ENCODE measurements at regions not wholly inside any gene's neighbourhood (a gene's known extent, or its start where the extent isn't known, plus 50 kb on each side); places are given as distances from the start of the nearest gene placed in this dataset.
A peak's percentile ranks its signal among the peaks of the same experiment; 100 is the strongest.
"Not testable (repeated sequence)": the region's sequence is repeated elsewhere in the genome, so short reads cannot be mapped to it uniquely, and the experiment has no call there.

GRCh38 chr9:38171926-38172325 is 102.9 kb upstream of the SHB start:
- ATAC-seq (replicated peaks in 1 of 4): no peak
- no peaks in the 10 kb centered on the region for H3K9me3 ChIP-seq
- H3K36me3 ChIP-seq (ENCODE audit: control insufficient read depth in 2 of 2, extremely low read depth in 1 of 2, insufficient read depth in 1 of 2, low read length in 1 of 2): no peaks in the 10 kb centered on the region
- H3K4me3 Mint-ChIP-seq: no peak overlapping the region
- H3K4me3 ChIP-seq (ENCODE audit: control insufficient read depth in 1 of 2, extremely low read depth in 1 of 2, low read length in 1 of 2): no peak overlapping the region
- POLR2A ChIA-PET: no interaction called here
- DNase-seq: no peak
- H3K27me3 Mint-ChIP-seq: peaks cover 11 to 12% of the 10 kb centered on the region in 2 donors
- 100% methylated on average over 1 of the region's 3 CpGs for WGBS (ENCODE audit: insufficient coverage)
- H3K4me1 ChIP-seq (ENCODE audit: control insufficient read depth in 1 of 2, extremely low read depth in 1 of 2, insufficient read depth in 2 of 2, low read length in 2 of 2): no peaks in the 10 kb centered on the region
- no peaks in the 10 kb centered on the region for H3K4me1 Mint-ChIP-seq
- CTCF ChIA-PET: no interaction called here
- no peaks in the 10 kb centered on the region for H3K36me3 Mint-ChIP-seq
- H3K27me3 ChIP-seq (replicated peaks in 1 of 2; ENCODE audit: control insufficient read depth in 2 of 2, extremely low read depth in 1 of 2, insufficient read depth in 2 of 2, low read length in 1 of 2): peaks cover 0 to 7% of the 10 kb centered on the region in 2 experiments
- H3K27ac Mint-ChIP-seq: no peak overlapping the region
- peaks cover 16 to 22% (median 20%) of the 10 kb centered on the region in 3 donors for H3K9me3 Mint-ChIP-seq
- no peak overlapping the region for H3K27ac ChIP-seq (ENCODE audit: low read length)

- ChIA-PET POLR2A (no interaction called here), CTCF (no interaction called here)
- Histone ChIP-seq H3K27ac (ENCODE audit: low read length) (no peak overlapping the region), H3K27me3 (replicated peaks in 1 of 2; ENCODE audit: control insufficient read depth in 2 of 2, extremely low read depth in 1 of 2, insufficient read depth in 2 of 2, low read length in 1 of 2) (peaks cover 0 to 7% of the 10 kb centered on the region in 2 experiments), H3K36me3 (ENCODE audit: control insufficient read depth in 2 of 2, extremely low read depth in 1 of 2, insufficient read depth in 1 of 2, low read length in 1 of 2) (no peaks in the 10 kb centered on the region), H3K4me3 (ENCODE audit: control insufficient read depth in 1 of 2, extremely low read depth in 1 of 2, low read length in 1 of 2) (no peak overlapping the region), H3K9me3 (no peaks in the 10 kb centered on the region), H3K4me1 (ENCODE audit: control insufficient read depth in 1 of 2, extremely low read depth in 1 of 2, insufficient read depth in 2 of 2, low read length in 2 of 2) (no peaks in the 10 kb centered on the region)
- ATAC-seq (replicated peaks in 1 of 4): no peak
- H3K27ac Mint-ChIP-seq: no peak overlapping the region
- H3K27me3 Mint-ChIP-seq: peaks cover 11 to 15% of the 10 kb centered on the region in 2 donors
- no peaks in the 10 kb centered on the region for H3K4me1 Mint-ChIP-seq
- no peak for DNase-seq
- no peaks in the 10 kb centered on the region for H3K36me3 Mint-ChIP-seq
- peaks cover 16 to 22% (median 20%) of the 10 kb centered on the region in 3 donors for H3K9me3 Mint-ChIP-seq
- 100% methylated on average over 2 of the region's 5 CpGs for WGBS (ENCODE audit: insufficient coverage)
- H3K4me3 Mint-ChIP-seq: no peak overlapping the region
Measured at GRCh38 chr9:38171538-38171884, 102.5 kb upstream of the SHB start.

GRCh38 chr9:38170763-38171537 is 101.9 kb upstream of the SHB start:
- H3K27me3 ChIP-seq (replicated peaks in 1 of 2; ENCODE audit: control insufficient read depth in 2 of 2, extremely low read depth in 1 of 2, insufficient read depth in 2 of 2, low read length in 1 of 2); DNase-seq; H3K4me3 Mint-ChIP-seq; CTCF ChIA-PET; H3K4me1 ChIP-seq (ENCODE audit: control insufficient read depth in 1 of 2, extremely low read depth in 1 of 2, insufficient read depth in 2 of 2, low read length in 2 of 2); H3K4me1 Mint-ChIP-seq; H3K4me3 ChIP-seq (ENCODE audit: control insufficient read depth in 1 of 2, extremely low read depth in 1 of 2, low read length in 1 of 2); H3K27ac Mint-ChIP-seq; H3K36me3 ChIP-seq (ENCODE audit: control insufficient read depth in 2 of 2, extremely low read depth in 1 of 2, insufficient read depth in 1 of 2, low read length in 1 of 2); H3K9me3 ChIP-seq; POLR2A ChIA-PET; H3K36me3 Mint-ChIP-seq; ATAC-seq (replicated peaks in 1 of 4); H3K27ac ChIP-seq (ENCODE audit: low read length): not testable (repeated sequence)
- H3K9me3 Mint-ChIP-seq: peaks cover 16 to 22% (median 20%) of the 10 kb centered on the region in 3 donors
- WGBS (ENCODE audit: insufficient coverage): 85% methylated on average over 8 of the region's 9 CpGs
- peaks cover 11 to 15% of the 10 kb centered on the region in 2 donors for H3K27me3 Mint-ChIP-seq

GRCh38 chr9:38170155-38170554 is 101.1 kb upstream of the SHB start:
- DNase-seq; H3K4me1 ChIP-seq (ENCODE audit: control insufficient read depth in 1 of 2, extremely low read depth in 1 of 2, insufficient read depth in 2 of 2, low read length in 2 of 2); H3K4me3 ChIP-seq (ENCODE audit: control insufficient read depth in 1 of 2, extremely low read depth in 1 of 2, low read length in 1 of 2); H3K9me3 ChIP-seq; H3K27ac Mint-ChIP-seq; H3K27ac ChIP-seq (ENCODE audit: low read length); ATAC-seq (replicated peaks in 1 of 4); H3K4me1 Mint-ChIP-seq; H3K4me3 Mint-ChIP-seq; CTCF ChIA-PET; H3K36me3 ChIP-seq (ENCODE audit: control insufficient read depth in 2 of 2, extremely low read depth in 1 of 2, insufficient read depth in 1 of 2, low read length in 1 of 2); POLR2A ChIA-PET; H3K36me3 Mint-ChIP-seq: not testable (repeated sequence)
- peaks cover 16 to 22% (median 20%) of the 10 kb centered on the region in 3 donors for H3K9me3 Mint-ChIP-seq
- H3K27me3 Mint-ChIP-seq: peaks cover 11 to 15% of the 10 kb centered on the region in 2 donors
- no CpG with 5 or more reads among the region's 6 CpGs for WGBS (ENCODE audit: insufficient coverage)
- H3K27me3 ChIP-seq (replicated peaks in 1 of 2; ENCODE audit: control insufficient read depth in 2 of 2, extremely low read depth in 1 of 2, insufficient read depth in 2 of 2, low read length in 1 of 2): peaks cover 0 to 17% of the 10 kb centered on the region in 2 experiments

- H3K9me3 ChIP-seq: no peaks in the 10 kb centered on the region
- H3K27ac Mint-ChIP-seq: no peak overlapping the region
- no peak overlapping the region for H3K4me3 ChIP-seq (ENCODE audit: control insufficient read depth in 1 of 2, extremely low read depth in 1 of 2, low read length in 1 of 2)
- H3K27me3 Mint-ChIP-seq: peaks cover 5 to 8% of the 10 kb centered on the region in 2 donors
- DNase-seq (no peak), ATAC-seq (replicated peaks in 1 of 4) (no peak)
- H3K36me3 Mint-ChIP-seq: no peaks in the 10 kb centered on the region
- H3K4me3 Mint-ChIP-seq: no peak overlapping the region
- ChIA-PET CTCF (no interaction called here), POLR2A (no interaction called here)
- H3K27me3 ChIP-seq (replicated peaks in 1 of 2; ENCODE audit: control insufficient read depth in 2 of 2, extremely low read depth in 1 of 2, insufficient read depth in 2 of 2, low read length in 1 of 2): peaks cover 0 to 12% of the 10 kb centered on the region in 2 experiments
- no peak overlapping the region for H3K27ac ChIP-seq (ENCODE audit: low read length)
- H3K36me3 ChIP-seq (ENCODE audit: control insufficient read depth in 2 of 2, extremely low read depth in 1 of 2, insufficient read depth in 1 of 2, low read length in 1 of 2): no peaks in the 10 kb centered on the region
- 80% methylated on average over 3 of the region's 5 CpGs for WGBS (ENCODE audit: insufficient coverage)
- peaks cover 0 to 3% (median 3%) of the 10 kb centered on the region in 3 donors for H3K4me1 Mint-ChIP-seq
- peaks cover 3 to 6% of the 10 kb centered on the region in 2 experiments for H3K4me1 ChIP-seq (ENCODE audit: control insufficient read depth in 1 of 2, extremely low read depth in 1 of 2, insufficient read depth in 2 of 2, low read length in 2 of 2)
- peaks cover 10 to 17% (median 15%) of the 10 kb centered on the region in 3 donors for H3K9me3 Mint-ChIP-seq
Measured at GRCh38 chr9:38166501-38166900, 97.5 kb upstream of the SHB start.

- Histone ChIP-seq H3K4me1 (ENCODE audit: control insufficient read depth in 1 of 2, extremely low read depth in 1 of 2, insufficient read depth in 2 of 2, low read length in 2 of 2) (peaks cover 3 to 6% of the 10 kb centered on the region in 2 experiments), H3K36me3 (ENCODE audit: control insufficient read depth in 2 of 2, extremely low read depth in 1 of 2, insufficient read depth in 1 of 2, low read length in 1 of 2) (no peaks in the 10 kb centered on the region), H3K27me3 (replicated peaks in 1 of 2; ENCODE audit: control insufficient read depth in 2 of 2, extremely low read depth in 1 of 2, insufficient read depth in 2 of 2, low read length in 1 of 2) (peaks cover 0 to 12% of the 10 kb centered on the region in 2 experiments), H3K27ac (ENCODE audit: low read length) (no peak overlapping the region), H3K9me3 (no peaks in the 10 kb centered on the region), H3K4me3 (ENCODE audit: control insufficient read depth in 1 of 2, extremely low read depth in 1 of 2, low read length in 1 of 2) (no peak overlapping the region)
- DNase-seq: peak in 1 of 35 experiments; percentile 2
- POLR2A ChIA-PET: no interaction called here
- no peaks in the 10 kb centered on the region for H3K36me3 Mint-ChIP-seq
- peak in 1 of 4 experiments; percentile 60 for ATAC-seq (replicated peaks in 1 of 4)
- WGBS (ENCODE audit: insufficient coverage): 25% methylated on average over 4 of the region's 9 CpGs
- no peak overlapping the region for H3K27ac Mint-ChIP-seq
- H3K9me3 Mint-ChIP-seq: peaks cover 4 to 5% (median 4%) of the 10 kb centered on the region in 3 donors
- peaks cover 5 to 8% of the 10 kb centered on the region in 2 donors for H3K27me3 Mint-ChIP-seq
- H3K4me3 Mint-ChIP-seq: no peak overlapping the region
- CTCF ChIA-PET: no interaction called here
- peaks cover 0 to 3% (median 3%) of the 10 kb centered on the region in 3 donors for H3K4me1 Mint-ChIP-seq
Measured at GRCh38 chr9:38164659-38165221, 95.7 kb upstream of the SHB start.

Data from T-cell (primary cell).